CD4-positive, alpha-beta T cell treated with Interferon alpha-2 for 1 hour (primary cell): ENCODE measurements at regions not wholly inside any gene's neighbourhood (a gene's known extent, or its start where the extent isn't known, plus 50 kb on each side); places are given as distances from the start of the nearest gene placed in this dataset.

Experiments used
- DNase-seq, 2 donors: peaks; one replicate each; pipeline ENCODE4 v3.0.0-alpha.2; 2020 to 2022

GRCh38 chr6:159470397-159470796 lies 222.6 kb downstream of the SOD2 start:
- DNase-seq: no peak

GRCh38 chr6:159469443-159469842 lies 223.6 kb downstream of the SOD2 start:
- no peak for DNase-seq

GRCh38 chr6:159468994-159469393 lies 224.0 kb downstream of the SOD2 start:
- no peak for DNase-seq

- DNase-seq: no peak
These were observed 225.5 kb downstream of the SOD2 start for GRCh38 chr6:159467473-159468041.

GRCh38 chr6:159466926-159467325 lies 226.1 kb downstream of the SOD2 start:
- no peak for DNase-seq

- DNase-seq: no peak
These were observed 228.2 kb downstream of the SOD2 start for GRCh38 chr6:159464816-159465215.

GRCh38 chr6:159463119-159463829 lies 229.8 kb downstream of the SOD2 start:
- peak in 1 of 2 donors; percentile 3 for DNase-seq

- no peak for DNase-seq
These were observed 230.6 kb downstream of the SOD2 start for GRCh38 chr6:159462431-159462830.

- DNase-seq: no peak
These were observed 231.0 kb downstream of the SOD2 start for GRCh38 chr6:159461998-159462397.

- no peak for DNase-seq
These were observed 231.8 kb downstream of the SOD2 start for GRCh38 chr6:159461266-159461665.

GRCh38 chr6:159460476-159460875 lies 232.6 kb downstream of the SOD2 start:
- no peak for DNase-seq

GRCh38 chr6:159456349-159456748 lies 236.7 kb downstream of the SOD2 start:
- DNase-seq: no peak

GRCh38 chr6:159455700-159456274 lies 237.3 kb downstream of the SOD2 start:
- DNase-seq: no peak

GRCh38 chr6:159450815-159451465 lies 242.1 kb downstream of the SOD2 start:
- no peak for DNase-seq

GRCh38 chr6:159446340-159446739 lies 246.7 kb downstream of the SOD2 start:
- no peak for DNase-seq

GRCh38 chr6:159445351-159445750 lies 247.7 kb downstream of the SOD2 start:
- no peak for DNase-seq

GRCh38 chr6:159444056-159444760 lies 248.8 kb downstream of the SOD2 start:
- no peak for DNase-seq

- no peak for DNase-seq
These were observed 249.6 kb downstream of the SOD2 start for GRCh38 chr6:159443417-159443920.

GRCh38 chr6:159441704-159441981 lies 251.4 kb downstream of the SOD2 start:
- DNase-seq: no peak

- no peak for DNase-seq
These were observed 251.9 kb downstream of the SOD2 start for GRCh38 chr6:159440911-159441703.

GRCh38 chr6:159440349-159440748 lies 252.7 kb downstream of the SOD2 start:
- DNase-seq: no peak

GRCh38 chr6:159439651-159440050 lies 253.4 kb downstream of the SOD2 start:
- no peak for DNase-seq

- no peak for DNase-seq
These were observed 254.9 kb downstream of the SOD2 start for GRCh38 chr6:159438106-159438505.
